ENCODE measurements at regions not wholly inside any gene's neighbourhood (a gene's known extent, or its start where the extent isn't known, plus 50 kb on each side); places are given as distances from the start of the nearest gene placed in this dataset.

GRCh38 chr6:170175644-170176135 is 115.2 kb downstream of the DLL1 start:
- Histone ChIP-seq H4K8ac (ENCODE audit: extremely low read depth, insufficient read depth, low read length) (no peak overlapping the region), H3K79me1 (ENCODE audit: low read depth, low read length) (no peaks in the 10 kb centered on the region), H3K79me2 (ENCODE audit: control insufficient read depth in 1 of 2, insufficient read depth in 2 of 2, low read length in 2 of 2) (no peaks in the 10 kb centered on the region), H3K4me1 (replicated peaks in 1 of 4; ENCODE audit: control insufficient read depth in 3 of 4, insufficient read depth in 4 of 4, low read length in 3 of 4) (no peaks in the 10 kb centered on the region; a peak in 1 of 7 replicates), H2BK15ac (ENCODE audit: low read length) (no peak overlapping the region), H3K27me3 (replicated peaks in 1 of 4; ENCODE audit: control insufficient read depth in 3 of 4, extremely low read depth in 1 of 4, insufficient read depth in 3 of 4, low read length in 3 of 4) (no peaks in the 10 kb centered on the region; a peak in 1 of 7 replicates), H3K4ac (replicated peaks; ENCODE audit: insufficient read length, low read depth, low read length) (no peak overlapping the region), H2BK5ac (ENCODE audit: low read depth, low read length) (no peak overlapping the region), H2BK120ac (replicated peaks; ENCODE audit: low read depth, low read length) (no peak overlapping the region), H2BK20ac (ENCODE audit: low read length) (no peak overlapping the region), H3K23me2 (ENCODE audit: low read depth, low read length) (no peaks in the 10 kb centered on the region), H2BK12ac (ENCODE audit: low read depth, low read length) (no peak overlapping the region), H4K91ac (replicated peaks; ENCODE audit: insufficient read length, low read length) (no peak overlapping the region), H3K14ac (ENCODE audit: insufficient read length) (no peak overlapping the region), H2AFZ (ENCODE audit: low read length) (no peak overlapping the region), H3K23ac (ENCODE audit: insufficient read length) (no peak overlapping the region), H3K4me2 (ENCODE audit: insufficient read depth in 1 of 2, low read depth in 2 of 2, low read length in 2 of 2) (no peak overlapping the region), H3K4me3 (ENCODE audit: extremely low read depth in 1 of 4, insufficient read depth in 2 of 4, low read depth in 3 of 4, low read length in 4 of 4) (no peak overlapping the region), H3K18ac (ENCODE audit: extremely low read depth, low read length) (no peak overlapping the region), H3K56ac (replicated peaks; ENCODE audit: insufficient read length, low read depth, low read length) (no peak overlapping the region), H3K27ac (ENCODE audit: low read depth, low read length) (no peak overlapping the region), H3K9me3 (ENCODE audit: insufficient read depth in 2 of 2, low read depth in 1 of 2, low read length in 1 of 2) (peaks cover 3 to 21% of the 10 kb centered on the region in 2 experiments; a peak in 3 of 4 replicates), H3K9ac (replicated peaks in 1 of 4; ENCODE audit: extremely low read depth in 1 of 4, low read depth in 3 of 4, low read length in 3 of 4) (no peak overlapping the region), H4K5ac (ENCODE audit: insufficient read length, low read depth, low read length) (no peak overlapping the region), H3K36me3 (ENCODE audit: control insufficient read depth in 2 of 4, insufficient read depth in 4 of 4, low read length in 3 of 4) (peaks cover 0 to 3% (median 0%) of the 10 kb centered on the region in 4 experiments; a peak in 1 of 8 replicates), H2AK5ac (ENCODE audit: low read depth, low read length) (no peak overlapping the region), H4K20me1 (replicated peaks in 1 of 2; ENCODE audit: control insufficient read depth in 1 of 2, insufficient read depth in 2 of 2, low read length in 2 of 2) (no peaks in the 10 kb centered on the region)
- FAIRE-seq (no peak), DNase-seq (ENCODE audit: low read depth in 1 of 2, low spot score in 2 of 2) (peak in 1 of 2 experiments; percentile 24)
- ChIA-PET POLR2A (ENCODE audit: partially characterized antibody) (no interaction called here), CTCF (ENCODE audit: partially characterized antibody) (interaction anchor here (1.0 kb wide), 1 partner anchor 29 kb away, joined by 4 read pairs; no protein-coding TSS in a partner anchor)
- TF ChIP-seq NANOG (IDR thresholded peaks at IDR 0.05; ENCODE audit: insufficient read depth, low read depth, low read length, poor library complexity, severe bottlenecking) = no peak
- no peak for TF ChIP-seq CBX5 (IDR thresholded peaks at IDR 0.05; ENCODE audit: low read depth, low read length)
- no peak for TF ChIP-seq JUND (IDR thresholded peaks at IDR 0.05; ENCODE audit: low read length)
- TF ChIP-seq KDM1A (IDR thresholded peaks at IDR 0.05; ENCODE audit: borderline replicate concordance, low read length) = no peak
- no peak for TF ChIP-seq TEAD4 (IDR thresholded peaks at IDR 0.05; ENCODE audit: low read depth, low read length)
- 90% methylated on average over 13 of the region's 28 CpGs; no CpG with 5 or more reads in 1 of the 2 experiments for WGBS, 2 experiments (ENCODE audit: extremely low coverage in 1 of 2, insufficient coverage in 1 of 2, insufficient read length in 1 of 2, insufficient replicate concordance in 2 of 2, low coverage in 1 of 2, low lambda C conversion rate in 2 of 2, missing lambda C conversion rate in 1 of 2)

Data from H1 (cell line).